ENCODE measurements at regions not wholly inside any gene's neighbourhood (a gene's known extent, or its start where the extent isn't known, plus 50 kb on each side); places are given as distances from the start of the nearest gene placed in this dataset.
A peak's percentile ranks its signal among the peaks of the same experiment; 100 is the strongest.

- no peak overlapping the region for H3K4me3 ChIP-seq (ENCODE audit: low read depth, low read length)
- no peak overlapping the region for H2AFZ ChIP-seq (ENCODE audit: low read length, unreplicated experiment)
- no peak overlapping the region for H3K27ac ChIP-seq (ENCODE audit: low read depth, low read length)
- H3K79me2 ChIP-seq (ENCODE audit: control insufficient read depth, insufficient read depth, low read length, unreplicated experiment), result no peaks in the 10 kb centered on the region
- no peaks in the 10 kb centered on the region for H3K27me3 ChIP-seq (ENCODE audit: insufficient read depth, low read length)
- H3K36me3 ChIP-seq (ENCODE audit: insufficient read depth, low read length), result no peaks in the 10 kb centered on the region
- H3K4me1 ChIP-seq (ENCODE audit: control insufficient read depth, insufficient read depth, low read length, unreplicated experiment), result no peaks in the 10 kb centered on the region
These were observed 173.9 kb upstream of the SNX7 start for GRCh38 chr1:98487620-98488019.

GRCh38 chr1:98482611-98483010 is 178.9 kb upstream of the SNX7 start:
- H3K27ac ChIP-seq (ENCODE audit: low read depth, low read length), result no peak overlapping the region
- H3K36me3 ChIP-seq (ENCODE audit: insufficient read depth, low read length), result no peaks in the 10 kb centered on the region
- no peak overlapping the region for H2AFZ ChIP-seq (ENCODE audit: low read length, unreplicated experiment)
- no peaks in the 10 kb centered on the region for H3K27me3 ChIP-seq (ENCODE audit: insufficient read depth, low read length)
- H3K4me3 ChIP-seq (ENCODE audit: low read depth, low read length), result no peak overlapping the region
- H3K79me2 ChIP-seq (ENCODE audit: control insufficient read depth, insufficient read depth, low read length, unreplicated experiment), result no peaks in the 10 kb centered on the region
- no peaks in the 10 kb centered on the region for H3K4me1 ChIP-seq (ENCODE audit: control insufficient read depth, insufficient read depth, low read length, unreplicated experiment)

GRCh38 chr1:98480271-98480670 is 181.2 kb upstream of the SNX7 start:
- no peak overlapping the region for H3K4me3 ChIP-seq (ENCODE audit: low read depth, low read length)
- no peak overlapping the region for H3K27ac ChIP-seq (ENCODE audit: low read depth, low read length)
- no peaks in the 10 kb centered on the region for H3K4me1 ChIP-seq (ENCODE audit: control insufficient read depth, insufficient read depth, low read length, unreplicated experiment)
- no peaks in the 10 kb centered on the region for H3K27me3 ChIP-seq (ENCODE audit: insufficient read depth, low read length)
- H2AFZ ChIP-seq (ENCODE audit: low read length, unreplicated experiment), result no peak overlapping the region
- no peaks in the 10 kb centered on the region for H3K79me2 ChIP-seq (ENCODE audit: control insufficient read depth, insufficient read depth, low read length, unreplicated experiment)
- no peaks in the 10 kb centered on the region for H3K36me3 ChIP-seq (ENCODE audit: insufficient read depth, low read length)

GRCh38 chr1:98478121-98478520 is 183.4 kb upstream of the SNX7 start:
- Histone ChIP-seq H3K27ac (ENCODE audit: low read depth, low read length) (no peak overlapping the region), H3K4me3 (ENCODE audit: low read depth, low read length) (no peak overlapping the region), H3K79me2 (ENCODE audit: control insufficient read depth, insufficient read depth, low read length, unreplicated experiment) (no peaks in the 10 kb centered on the region), H3K27me3 (ENCODE audit: insufficient read depth, low read length) (no peaks in the 10 kb centered on the region), H3K36me3 (ENCODE audit: insufficient read depth, low read length) (no peaks in the 10 kb centered on the region), H2AFZ (ENCODE audit: low read length, unreplicated experiment) (no peak overlapping the region), H3K4me1 (ENCODE audit: control insufficient read depth, insufficient read depth, low read length, unreplicated experiment) (no peaks in the 10 kb centered on the region)

DNA sequence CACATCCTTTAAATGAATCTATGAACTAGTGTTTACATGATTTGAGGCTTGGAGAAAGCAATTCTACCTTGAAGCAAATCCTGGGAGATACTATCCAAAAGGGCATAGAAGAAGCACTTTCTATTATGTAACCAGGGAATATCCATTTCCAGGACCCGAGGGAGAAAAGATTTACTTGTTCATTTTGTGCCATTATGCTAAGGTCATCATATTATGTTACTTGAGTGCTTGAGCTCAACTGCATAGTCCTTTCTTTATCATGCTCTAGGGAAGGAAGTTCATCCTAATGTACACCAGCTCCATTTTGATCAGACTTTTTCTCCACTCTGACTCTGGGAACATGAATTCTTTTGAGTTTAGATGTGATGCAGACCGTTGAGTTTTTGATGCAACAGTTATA is 188.6 kb upstream of the SNX7 start:
- no peak overlapping the region for H2AFZ ChIP-seq (ENCODE audit: low read length, unreplicated experiment)
- no peaks in the 10 kb centered on the region for H3K4me1 ChIP-seq (ENCODE audit: control insufficient read depth, insufficient read depth, low read length, unreplicated experiment)
- H3K4me3 ChIP-seq (ENCODE audit: low read depth, low read length), result no peak overlapping the region
- no peak overlapping the region for H3K27ac ChIP-seq (ENCODE audit: low read depth, low read length)
- H3K27me3 ChIP-seq (ENCODE audit: insufficient read depth, low read length), result no peaks in the 10 kb centered on the region
- no peaks in the 10 kb centered on the region for H3K36me3 ChIP-seq (ENCODE audit: insufficient read depth, low read length)
- no peaks in the 10 kb centered on the region for H3K79me2 ChIP-seq (ENCODE audit: control insufficient read depth, insufficient read depth, low read length, unreplicated experiment)

DNA sequence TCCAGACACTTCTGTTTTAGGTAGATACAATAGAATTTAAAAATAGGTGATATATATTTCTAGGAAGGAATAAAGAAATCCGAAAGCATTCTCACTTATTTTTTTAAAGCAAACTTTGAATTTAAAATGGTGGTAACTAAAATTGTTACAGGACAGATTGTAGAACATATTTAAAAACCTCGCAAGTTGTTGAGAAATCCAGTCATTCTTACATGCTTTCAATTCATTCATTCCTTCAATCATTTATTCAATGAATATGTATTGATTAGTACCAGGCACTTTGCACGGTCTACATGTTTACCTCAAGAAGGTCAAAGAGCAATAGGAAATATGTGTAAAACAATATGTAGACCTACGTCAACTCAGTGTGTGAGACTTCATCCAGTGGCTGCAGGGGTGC is 189.9 kb upstream of the SNX7 start:
- Histone ChIP-seq H2AFZ (ENCODE audit: low read length, unreplicated experiment) (no peak overlapping the region), H3K79me2 (ENCODE audit: control insufficient read depth, insufficient read depth, low read length, unreplicated experiment) (no peaks in the 10 kb centered on the region), H3K4me1 (ENCODE audit: control insufficient read depth, insufficient read depth, low read length, unreplicated experiment) (peaks cover 6% of the 10 kb centered on the region), H3K27ac (ENCODE audit: low read depth, low read length) (no peak overlapping the region), H3K4me3 (ENCODE audit: low read depth, low read length) (no peak overlapping the region), H3K27me3 (ENCODE audit: insufficient read depth, low read length) (no peaks in the 10 kb centered on the region), H3K36me3 (ENCODE audit: insufficient read depth, low read length) (no peaks in the 10 kb centered on the region)

DNA sequence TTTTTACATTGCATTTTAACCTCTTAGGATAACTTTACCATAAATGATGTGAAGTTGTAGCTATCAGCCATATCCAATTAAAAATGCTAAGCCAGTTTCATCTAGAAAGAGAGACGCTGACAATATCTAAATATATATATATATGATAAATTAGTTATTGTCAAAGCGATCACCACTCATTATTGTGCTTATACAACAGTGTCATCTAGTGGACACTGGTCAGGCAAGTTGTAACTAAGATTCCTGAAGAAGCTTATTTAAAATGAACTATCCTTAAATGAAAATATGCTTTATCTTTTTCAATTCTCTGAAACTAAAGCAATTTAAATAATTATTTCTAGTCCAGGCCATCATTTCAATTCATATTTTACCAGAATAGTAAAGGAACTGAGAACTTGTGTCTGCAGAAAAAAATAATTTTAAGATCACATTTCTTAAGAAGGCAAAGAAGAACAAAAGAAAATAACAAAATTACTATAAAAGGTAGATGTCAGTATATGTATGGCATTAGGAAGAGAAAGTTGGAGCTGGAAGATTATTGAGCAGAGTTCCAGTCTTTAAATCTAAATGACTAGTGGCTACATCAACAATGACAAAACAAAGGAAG is 193.3 kb upstream of the SNX7 start:
- Histone ChIP-seq H3K79me2 (ENCODE audit: control insufficient read depth, insufficient read depth, low read length, unreplicated experiment) (no peaks in the 10 kb centered on the region), H2AFZ (ENCODE audit: low read length, unreplicated experiment) (no peak overlapping the region), H3K27ac (ENCODE audit: low read depth, low read length) (no peak overlapping the region), H3K27me3 (ENCODE audit: insufficient read depth, low read length) (no peaks in the 10 kb centered on the region), H3K36me3 (ENCODE audit: insufficient read depth, low read length) (no peaks in the 10 kb centered on the region), H3K4me3 (ENCODE audit: low read depth, low read length) (peak overlapping the region; percentile 9; the same call in 1 of the 2 replicates), H3K4me1 (ENCODE audit: control insufficient read depth, insufficient read depth, low read length, unreplicated experiment) (peaks cover 6% of the 10 kb centered on the region)

DNA sequence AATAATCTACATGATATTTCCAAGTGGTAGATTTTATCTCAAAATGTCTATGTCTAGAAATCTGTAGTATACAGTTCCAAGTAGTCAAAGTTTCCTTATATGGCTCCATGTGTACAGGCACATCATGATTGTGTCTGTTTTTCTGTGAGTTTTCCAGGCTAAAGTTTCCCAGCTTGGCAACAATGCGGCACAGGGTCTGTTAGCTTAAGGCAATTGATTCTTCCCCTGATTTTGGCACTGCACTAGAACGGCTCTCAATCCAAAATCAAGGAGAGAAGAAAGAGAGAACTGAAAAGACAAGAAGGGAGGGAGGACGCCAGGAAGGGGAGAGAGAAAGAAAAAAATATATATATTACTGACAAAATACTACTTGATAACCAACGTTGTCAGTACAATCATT is 193.9 kb upstream of the SNX7 start:
- Histone ChIP-seq H3K4me1 (ENCODE audit: control insufficient read depth, insufficient read depth, low read length, unreplicated experiment) (peaks cover 6% of the 10 kb centered on the region), H3K79me2 (ENCODE audit: control insufficient read depth, insufficient read depth, low read length, unreplicated experiment) (no peaks in the 10 kb centered on the region), H3K4me3 (ENCODE audit: low read depth, low read length) (peak overlapping the region; percentile 9; the same call in 1 of the 2 replicates), H3K27me3 (ENCODE audit: insufficient read depth, low read length) (no peaks in the 10 kb centered on the region), H2AFZ (ENCODE audit: low read length, unreplicated experiment) (peak overlapping the region; percentile 87), H3K27ac (ENCODE audit: low read depth, low read length) (no peak overlapping the region), H3K36me3 (ENCODE audit: insufficient read depth, low read length) (no peaks in the 10 kb centered on the region)

DNA sequence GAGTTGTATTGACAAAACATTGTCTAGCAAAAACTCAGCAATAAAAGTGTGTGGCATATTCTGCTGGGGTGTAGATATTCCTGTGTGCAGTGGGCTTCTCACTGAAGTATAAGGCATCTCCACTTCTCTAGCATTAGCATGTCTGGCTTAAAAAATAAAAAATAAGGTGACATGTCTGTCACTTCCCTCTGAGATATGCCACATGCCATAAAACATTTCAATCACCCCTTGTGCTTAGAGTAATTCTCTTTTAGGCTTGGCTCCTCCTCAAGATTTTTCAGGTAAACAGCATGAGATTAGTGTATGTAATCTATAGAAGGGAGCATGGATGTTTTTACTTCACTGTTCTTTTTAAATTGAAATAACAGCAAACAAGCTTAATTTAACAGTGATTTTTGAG is 194.4 kb upstream of the SNX7 start:
- Histone ChIP-seq H2AFZ (ENCODE audit: low read length, unreplicated experiment) (peak overlapping the region; percentile 87), H3K27ac (ENCODE audit: low read depth, low read length) (no peak overlapping the region), H3K79me2 (ENCODE audit: control insufficient read depth, insufficient read depth, low read length, unreplicated experiment) (no peaks in the 10 kb centered on the region), H3K36me3 (ENCODE audit: insufficient read depth, low read length) (no peaks in the 10 kb centered on the region), H3K4me1 (ENCODE audit: control insufficient read depth, insufficient read depth, low read length, unreplicated experiment) (peaks cover 6% of the 10 kb centered on the region), H3K4me3 (ENCODE audit: low read depth, low read length) (no peak overlapping the region), H3K27me3 (ENCODE audit: insufficient read depth, low read length) (no peaks in the 10 kb centered on the region)

GRCh38 chr1:98461873-98462385 is 199.6 kb upstream of the SNX7 start:
- Histone ChIP-seq H3K36me3 (ENCODE audit: insufficient read depth, low read length) (no peaks in the 10 kb centered on the region), H3K4me1 (ENCODE audit: control insufficient read depth, insufficient read depth, low read length, unreplicated experiment) (peaks cover 2% of the 10 kb centered on the region), H3K79me2 (ENCODE audit: control insufficient read depth, insufficient read depth, low read length, unreplicated experiment) (no peaks in the 10 kb centered on the region), H2AFZ (ENCODE audit: low read length, unreplicated experiment) (no peak overlapping the region), H3K4me3 (ENCODE audit: low read depth, low read length) (no peak overlapping the region), H3K27ac (ENCODE audit: low read depth, low read length) (no peak overlapping the region), H3K27me3 (ENCODE audit: insufficient read depth, low read length) (no peaks in the 10 kb centered on the region)

GRCh38 chr1:98460136-98460535 is 201.4 kb upstream of the SNX7 start:
- no peaks in the 10 kb centered on the region for H3K27me3 ChIP-seq (ENCODE audit: insufficient read depth, low read length)
- no peak overlapping the region for H3K27ac ChIP-seq (ENCODE audit: low read depth, low read length)
- H3K4me1 ChIP-seq (ENCODE audit: control insufficient read depth, insufficient read depth, low read length, unreplicated experiment), result no peaks in the 10 kb centered on the region
- H2AFZ ChIP-seq (ENCODE audit: low read length, unreplicated experiment), result no peak overlapping the region
- no peaks in the 10 kb centered on the region for H3K36me3 ChIP-seq (ENCODE audit: insufficient read depth, low read length)
- no peaks in the 10 kb centered on the region for H3K79me2 ChIP-seq (ENCODE audit: control insufficient read depth, insufficient read depth, low read length, unreplicated experiment)
- H3K4me3 ChIP-seq (ENCODE audit: low read depth, low read length), result no peak overlapping the region

Measured in ACC112 (cell line).